MM.1S (cell line): ENCODE measurements at regions not wholly inside any gene's neighbourhood (a gene's known extent, or its start where the extent isn't known, plus 50 kb on each side); places are given as distances from the start of the nearest gene placed in this dataset.

Experiments used
- CTCF ChIP-seq: fragments of 300-600 bp; sonication (generic); IDR thresholded peaks from 2 replicates; pipeline ENCODE4 v1.5.1; 2016; ENCODE audit warnings: antibody characterized with exemption, low read length, mixed read lengths
- EZH2 ChIP-seq: fragments of 300-600 bp; sonication (generic); optimal IDR thresholded peaks from 2 replicates; pipeline ENCODE3; 2017; ENCODE audit warnings: low read depth, mild to moderate bottlenecking, antibody characterized with exemption, low read length, mixed read lengths

GRCh38 chr9:7984203-7984602 lies 184.6 kb upstream of the DMAC1 start:
- TF ChIP-seq CTCF (no peak), EZH2 (no peak)
